NCI-H128 (cell line): ENCODE measurements at regions not wholly inside any gene's neighbourhood (a gene's known extent, or its start where the extent isn't known, plus 50 kb on each side); places are given as distances from the start of the nearest gene placed in this dataset.

Experiments
- DNase-seq: peaks from one replicate; lab custom pipeline; 2025; ENCODE audit not compliant: unreplicated experiment; lab: John Stamatoyannopoulos, UW

DNA sequence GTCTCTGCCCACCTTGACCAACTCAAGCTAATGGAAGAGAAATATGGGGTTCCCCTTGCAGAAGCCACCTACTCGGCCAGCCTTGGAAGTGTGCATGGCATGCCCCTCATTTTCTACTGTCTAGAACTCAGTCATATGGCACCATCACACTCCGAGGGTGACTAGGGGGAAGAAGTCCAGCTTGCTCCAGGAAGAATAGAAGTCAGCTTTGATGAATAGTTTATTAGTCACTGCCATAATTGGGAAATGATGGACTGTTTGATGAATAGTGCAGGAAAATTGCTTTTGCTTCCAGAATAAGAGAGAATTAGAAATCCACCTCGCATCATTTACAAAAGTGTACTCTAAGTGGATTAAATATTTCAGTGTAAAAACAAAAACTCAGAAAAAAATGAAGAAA lies 1030.6 kb downstream of the VRK1 start:
- DNase-seq: no peak

DNA sequence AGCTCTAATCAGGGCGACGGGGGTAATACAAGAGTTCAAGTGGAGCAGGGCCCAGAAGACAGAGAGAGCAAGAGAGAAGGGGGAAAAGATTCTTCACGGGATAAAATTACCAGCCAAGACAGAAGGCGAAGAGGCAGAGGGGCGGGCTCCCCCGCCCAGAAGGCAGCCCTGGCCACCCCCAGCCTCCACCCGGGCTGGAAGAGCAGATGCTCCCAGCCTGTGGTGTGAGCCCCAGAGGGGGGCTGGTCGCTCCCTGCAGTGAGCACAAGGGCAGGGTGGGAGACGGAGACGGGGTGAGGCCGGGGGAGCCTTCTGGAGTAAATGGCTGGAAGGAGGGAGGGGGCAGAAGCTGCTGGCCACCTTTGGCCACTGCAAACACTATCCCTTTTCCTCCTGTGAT lies 1035.6 kb downstream of the VRK1 start:
- no peak for DNase-seq

DNA sequence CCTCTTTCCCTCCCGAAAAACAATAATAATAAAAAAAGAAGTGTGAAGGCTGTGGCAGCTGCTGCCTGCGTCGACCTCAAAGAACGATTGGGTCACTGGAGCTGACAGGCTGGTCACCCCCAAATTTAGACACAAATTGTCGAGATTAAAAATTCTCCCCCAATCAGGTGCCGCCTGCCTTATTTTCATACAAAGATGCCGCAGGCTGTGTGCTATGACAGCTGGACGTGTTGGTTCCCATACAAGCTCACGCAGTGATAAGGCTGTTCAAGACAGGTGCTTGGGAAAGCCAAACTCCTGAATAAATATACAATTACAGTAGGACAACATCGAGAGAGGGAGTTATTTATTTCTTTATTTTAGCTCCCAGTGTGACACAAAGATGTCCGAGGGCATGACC lies 1041.8 kb downstream of the VRK1 start:
- DNase-seq: no peak

DNA sequence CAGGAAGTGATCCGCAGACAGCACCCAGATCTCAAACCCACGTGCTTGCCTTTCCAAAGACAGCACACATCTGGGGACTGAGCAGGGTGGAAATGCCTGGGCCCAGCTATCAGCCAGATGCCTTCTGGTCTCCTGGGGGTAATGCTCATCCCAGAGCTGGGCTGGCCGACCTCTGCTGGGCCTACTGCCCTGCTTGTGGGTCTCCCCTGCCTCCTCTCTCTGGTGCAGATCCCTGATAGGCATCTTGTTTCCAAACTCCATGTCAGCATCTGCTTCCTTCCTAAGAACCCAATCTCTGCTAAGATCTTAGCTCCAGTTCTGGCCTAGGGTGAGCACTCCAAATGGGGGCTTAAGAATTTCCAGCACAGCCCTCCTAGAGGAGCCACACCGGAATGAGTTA lies 1043.0 kb downstream of the VRK1 start:
- no peak for DNase-seq

DNA sequence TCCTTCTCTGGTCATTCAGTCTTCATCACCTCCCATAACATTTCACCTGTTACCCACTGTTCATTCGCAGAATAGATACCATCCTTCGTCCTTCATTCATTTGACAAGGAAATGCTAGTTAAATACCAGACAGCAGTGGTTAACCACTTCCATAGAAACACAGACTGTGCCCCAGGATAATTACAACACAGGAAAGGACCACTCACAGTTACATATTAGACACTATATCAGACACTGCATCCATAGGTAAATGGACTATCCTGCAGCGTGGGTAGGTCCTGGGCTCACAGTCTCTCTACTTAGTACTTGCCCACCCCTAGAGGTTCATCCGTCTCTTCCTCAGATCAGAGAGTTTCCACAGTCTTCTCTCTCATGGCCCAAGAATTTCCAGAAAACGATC lies 1044.6 kb downstream of the VRK1 start:
- no peak for DNase-seq

DNA sequence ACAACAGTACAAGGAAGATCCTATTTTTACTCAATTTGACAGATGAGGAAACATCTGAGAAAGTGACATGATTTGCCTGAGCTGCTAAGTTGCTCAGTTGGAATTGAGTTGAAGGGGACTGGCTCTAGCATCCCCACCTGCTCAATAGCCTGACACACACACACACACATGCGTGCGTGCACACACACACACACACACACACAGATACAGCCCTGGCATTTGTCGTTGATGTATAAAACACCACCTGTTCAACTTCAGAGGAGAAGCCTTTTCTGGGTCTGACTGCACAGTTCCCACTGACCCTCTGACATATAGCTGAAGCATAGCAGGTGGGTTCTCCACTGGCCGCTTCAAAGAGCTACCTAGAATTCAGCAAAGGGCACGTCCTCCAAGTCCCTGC lies 1045.9 kb downstream of the VRK1 start:
- no peak for DNase-seq

DNA sequence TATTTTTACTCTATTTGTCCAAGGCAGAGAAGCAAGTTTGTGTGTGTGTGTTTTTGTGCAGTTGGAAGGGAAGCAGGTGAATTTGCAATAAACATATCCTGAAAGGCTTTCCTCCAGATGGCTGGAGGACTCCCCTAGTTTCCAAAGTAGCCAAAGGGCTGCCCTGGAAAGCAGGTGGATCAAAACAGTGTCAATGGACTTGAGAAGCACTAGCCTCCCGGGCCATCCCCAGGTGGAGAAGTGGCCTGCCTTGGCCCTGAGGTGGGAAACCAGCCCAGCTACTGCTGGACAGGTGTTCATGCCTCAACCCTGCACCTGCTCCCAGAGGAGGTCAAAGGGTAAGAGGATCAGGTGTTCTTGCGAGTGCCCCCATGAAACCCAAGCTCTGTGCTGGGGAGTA lies 1046.9 kb downstream of the VRK1 start:
- no peak for DNase-seq

DNA sequence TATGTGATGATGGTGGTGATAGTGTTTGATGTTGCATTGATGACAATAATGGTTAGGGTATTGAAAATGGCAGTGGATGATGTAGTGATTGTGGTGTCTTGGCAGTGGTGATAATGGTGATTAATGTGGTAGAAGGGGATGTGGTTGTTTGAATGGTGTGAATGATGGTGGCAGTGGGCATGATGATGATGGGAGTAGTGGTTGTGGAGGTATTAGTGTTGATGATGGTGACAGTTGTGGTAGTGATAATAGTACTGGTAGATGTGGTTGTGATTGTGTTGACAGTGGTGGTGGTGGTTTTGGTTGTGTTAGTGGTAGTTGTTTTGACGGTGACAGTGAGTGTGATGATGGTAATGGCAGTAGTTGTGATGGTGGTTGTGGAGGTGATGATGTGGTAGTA lies 1049.0 kb downstream of the VRK1 start:
- DNase-seq: no peak

DNA sequence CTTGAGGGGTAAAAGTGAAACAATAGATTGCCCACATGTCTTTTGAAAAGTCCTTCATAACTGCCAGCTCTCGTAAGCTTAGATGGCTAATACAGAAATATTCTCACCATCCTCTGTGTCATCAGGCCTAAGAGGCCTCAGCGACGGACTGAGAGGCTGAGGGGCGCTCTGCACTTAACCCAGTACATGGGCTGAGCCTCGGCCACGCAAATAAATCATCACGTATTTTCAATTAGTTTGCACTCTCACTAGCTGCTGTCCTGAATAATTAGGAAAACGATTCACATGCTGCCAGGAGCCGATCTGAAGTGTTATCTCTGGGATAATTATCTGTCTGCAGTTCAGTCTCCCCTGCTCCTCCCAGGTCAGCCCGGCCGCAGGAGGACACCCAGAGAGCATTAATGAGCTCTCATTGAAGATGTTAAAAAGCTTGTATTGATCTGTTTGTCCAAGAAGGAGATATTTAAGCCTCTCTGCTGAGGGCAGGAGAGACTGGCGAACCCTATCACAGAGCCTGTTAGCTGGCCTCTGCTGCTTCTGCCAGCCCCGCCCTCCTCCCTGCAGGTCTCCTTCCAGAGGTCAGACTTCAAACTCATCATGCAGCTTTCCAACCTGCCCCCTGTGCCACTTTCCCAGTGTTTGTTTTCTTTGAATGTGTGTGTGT lies 1051.3 kb downstream of the VRK1 start:
- peak; percentile 48 for DNase-seq

DNA sequence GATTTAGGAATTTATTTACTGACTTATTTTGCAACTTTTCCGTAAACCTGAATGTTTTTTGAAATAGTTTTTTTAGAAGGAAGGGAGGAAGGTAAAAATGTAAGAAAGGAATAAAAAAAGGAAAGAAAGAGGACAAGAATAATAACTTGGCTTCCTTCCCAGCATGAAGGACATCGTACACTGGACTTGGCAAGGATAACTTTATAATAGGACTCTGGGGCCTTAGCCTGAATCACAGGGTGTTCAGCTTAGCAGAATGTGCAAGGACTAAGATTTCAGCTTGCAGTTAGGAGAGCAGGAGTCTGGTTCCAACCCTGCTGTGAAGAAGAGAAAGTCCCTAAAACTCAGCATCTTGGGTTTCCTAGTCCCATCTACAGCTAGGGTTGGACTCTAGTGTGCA lies 1053.3 kb downstream of the VRK1 start:
- DNase-seq: no peak

DNA sequence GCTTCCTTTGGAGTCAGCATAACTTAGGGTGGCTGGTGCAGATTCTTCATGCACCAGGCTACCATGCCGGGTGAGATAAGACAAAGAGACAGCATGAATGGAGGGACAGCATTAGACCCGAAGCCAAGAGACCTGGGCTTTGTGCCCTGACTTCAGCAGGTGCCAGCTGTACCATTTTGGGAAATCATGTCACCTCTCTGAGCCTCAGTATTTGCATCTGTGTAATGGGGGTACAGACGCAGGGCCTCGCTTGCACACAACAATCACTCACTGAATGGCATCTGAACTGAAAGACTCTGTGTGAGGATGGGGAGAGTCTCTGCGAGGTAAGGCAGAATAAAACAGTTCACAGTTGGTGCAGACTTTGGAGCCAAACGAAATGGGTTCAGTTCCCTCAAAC lies 1053.7 kb downstream of the VRK1 start:
- DNase-seq: no peak

DNA sequence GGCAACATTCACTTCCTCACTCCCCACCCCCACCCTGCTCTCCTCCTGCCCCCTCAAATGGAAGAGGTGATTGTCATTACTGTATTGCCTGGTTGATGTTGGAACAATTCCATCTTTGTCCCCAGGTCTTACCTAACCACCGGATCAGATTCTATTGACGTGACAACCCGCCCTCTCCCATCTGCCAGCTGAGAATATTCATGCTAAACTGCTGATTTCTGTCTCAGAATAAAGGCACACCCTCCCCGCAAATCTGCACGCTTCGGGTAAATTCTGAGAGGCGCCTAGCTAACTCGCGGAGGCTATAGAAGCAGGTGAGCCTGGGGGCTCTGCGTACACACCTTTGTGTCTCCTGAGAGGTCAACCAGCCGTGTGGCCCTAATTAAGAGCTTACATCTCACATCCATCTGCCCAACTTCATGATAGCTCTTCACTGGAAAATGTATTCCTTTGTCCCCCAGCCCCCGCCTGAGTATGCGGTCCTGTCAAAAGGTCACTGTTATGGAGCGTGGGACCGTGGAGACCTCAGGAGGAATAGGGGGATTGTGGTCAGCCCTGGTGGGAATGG lies 1054.3 kb downstream of the VRK1 start:
- peak; percentile 53 for DNase-seq

DNA sequence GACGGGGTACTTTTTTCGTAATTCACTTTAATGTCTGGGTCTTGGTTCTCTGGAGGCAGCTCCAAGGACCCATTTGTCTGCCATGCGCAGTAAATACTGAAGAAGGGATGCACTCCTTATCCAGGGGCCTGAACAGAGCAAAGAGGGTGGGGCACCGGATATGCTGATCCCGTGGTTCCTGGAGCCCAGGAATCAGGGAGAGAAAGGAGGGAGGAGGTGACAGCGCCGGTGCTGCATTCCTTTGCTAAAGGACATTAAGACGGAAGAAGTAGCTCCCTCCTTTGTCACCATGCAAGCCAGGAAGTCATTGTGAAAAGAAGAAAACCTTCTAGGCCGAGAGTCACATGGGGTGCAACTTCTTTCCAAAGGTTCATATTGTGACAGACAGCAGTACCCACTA lies 1057.7 kb downstream of the VRK1 start:
- no peak for DNase-seq

DNA sequence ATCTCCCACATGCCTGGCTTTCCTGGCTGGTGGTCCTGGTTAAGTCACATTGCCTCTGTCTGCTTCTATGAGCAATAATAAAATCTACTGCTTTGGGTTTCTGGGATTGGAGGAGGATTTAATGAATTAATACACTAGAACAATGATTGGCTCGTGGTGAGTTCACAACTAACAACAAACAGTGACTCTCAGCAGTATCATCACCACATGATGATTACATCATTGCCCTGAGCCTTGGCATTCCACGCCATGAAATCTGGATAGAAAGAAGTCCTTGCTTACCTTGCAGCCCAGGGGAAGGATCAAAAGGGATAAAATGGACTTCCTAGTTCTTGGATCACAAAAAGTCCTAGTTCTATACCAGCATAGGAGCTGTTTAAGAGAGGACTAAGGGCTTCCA lies 1069.0 kb downstream of the VRK1 start:
- DNase-seq: no peak

DNA sequence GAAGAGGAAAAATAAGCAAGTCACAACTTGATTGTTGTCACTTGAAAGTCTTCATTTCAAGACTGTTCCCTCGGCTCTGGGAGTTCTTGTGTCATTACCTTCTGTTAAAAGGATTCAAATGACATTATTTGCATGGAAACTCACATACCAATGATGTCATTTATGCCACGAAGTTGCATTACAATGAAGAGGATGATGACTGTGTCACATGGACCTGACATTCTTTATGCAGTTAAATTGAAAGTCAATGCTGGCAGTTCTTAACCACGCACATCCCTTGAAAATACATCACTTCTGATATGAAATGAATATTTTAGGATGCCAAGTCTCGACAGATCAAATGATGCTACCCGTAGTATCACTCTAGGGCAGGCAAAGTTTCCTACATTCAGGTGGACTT lies 1069.5 kb downstream of the VRK1 start:
- DNase-seq: no peak

DNA sequence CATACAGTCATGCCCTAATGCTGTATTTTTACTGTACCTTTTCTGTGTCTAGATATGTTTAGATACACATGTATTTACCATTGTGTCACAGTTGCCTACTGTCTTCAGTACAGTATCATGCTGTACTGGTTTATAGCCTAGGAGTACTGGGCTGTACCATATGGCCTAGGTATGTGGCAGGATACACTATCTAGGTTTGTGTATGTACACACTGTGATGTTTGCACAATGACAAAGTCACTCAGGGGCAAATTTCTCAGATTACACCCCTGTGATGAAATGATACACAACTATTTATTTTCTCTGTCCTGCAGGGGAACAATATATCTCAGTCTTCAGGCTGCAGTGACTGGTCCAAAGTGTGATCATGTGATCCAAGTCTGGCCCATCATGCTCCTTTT lies 1076.1 kb downstream of the VRK1 start:
- DNase-seq: no peak

DNA sequence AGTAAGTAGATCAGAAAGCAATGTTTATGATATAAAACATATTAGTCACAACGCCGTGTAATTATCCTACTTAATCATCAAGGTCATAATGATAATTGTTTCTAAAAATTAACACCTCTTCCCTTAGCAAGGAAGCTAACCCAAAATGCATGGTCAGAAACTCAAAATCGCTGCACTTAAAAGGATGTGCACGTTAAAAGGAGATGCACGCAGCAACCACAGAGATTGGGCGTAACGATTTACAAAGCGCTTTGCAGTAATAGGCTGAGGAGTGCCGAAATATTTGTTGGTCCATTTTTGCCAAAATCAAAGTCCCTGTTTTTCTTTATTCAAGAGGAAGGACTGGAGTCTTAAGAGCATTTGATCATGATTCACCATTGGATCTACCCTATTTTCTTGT lies 1077.2 kb downstream of the VRK1 start:
- DNase-seq: no peak

DNA sequence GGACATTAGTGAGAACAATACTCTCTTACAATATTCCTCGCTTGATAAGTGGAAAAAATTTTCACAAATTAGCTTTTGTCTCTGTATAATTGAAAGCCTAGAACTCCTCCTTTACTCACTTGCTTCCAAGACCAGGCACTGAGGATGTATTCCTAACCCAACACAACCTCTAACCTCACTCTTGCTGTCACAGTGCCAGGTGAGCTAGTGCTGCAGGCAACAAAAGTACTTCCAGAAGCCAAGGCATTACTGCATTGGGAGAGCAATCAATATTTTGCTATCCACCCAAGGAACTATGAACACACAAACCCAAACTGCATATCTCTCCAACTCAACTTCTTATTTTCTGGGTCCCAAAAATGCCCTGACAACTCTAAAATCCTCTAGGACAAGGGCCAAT lies 1081.0 kb downstream of the VRK1 start:
- DNase-seq: no peak

DNA sequence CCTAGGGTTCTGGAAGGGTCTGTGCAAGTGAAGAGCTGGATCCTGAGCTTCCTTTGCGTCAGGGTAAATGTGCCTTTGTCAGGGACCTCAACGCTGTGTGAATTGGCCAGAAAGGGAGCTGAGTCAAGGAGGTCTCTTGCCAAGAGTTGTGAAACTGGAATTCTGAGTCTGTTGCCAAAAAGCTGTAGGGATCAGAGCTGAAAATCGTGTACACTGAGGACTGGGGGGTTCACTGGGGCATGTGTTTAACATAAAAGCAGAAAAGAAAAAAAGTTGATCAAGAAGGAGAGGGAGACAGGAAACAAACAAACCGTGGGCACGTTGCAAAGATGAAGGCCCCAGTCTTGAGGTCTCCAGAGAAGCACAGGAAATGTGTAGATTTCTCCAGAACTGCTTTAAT lies 1081.5 kb downstream of the VRK1 start:
- no peak for DNase-seq

DNA sequence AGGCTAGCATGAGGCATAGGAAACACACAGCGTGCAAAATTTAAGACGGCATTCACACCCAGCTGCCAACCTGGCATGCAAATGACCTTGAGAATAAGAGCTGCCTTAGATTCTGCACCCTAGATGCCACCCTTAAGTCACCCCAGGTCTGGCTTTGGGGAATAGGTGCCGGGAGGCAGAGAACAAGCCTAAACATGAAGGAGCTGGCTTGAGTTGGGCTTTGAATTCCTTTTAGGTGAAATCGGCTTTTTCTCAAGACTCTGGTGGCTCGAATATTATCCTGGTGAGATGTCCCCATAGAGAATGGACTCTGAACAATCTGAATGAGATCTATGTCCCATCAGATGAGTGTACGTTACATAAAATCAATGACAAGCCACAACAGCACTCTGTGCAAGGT lies 1090.5 kb downstream of the VRK1 start:
- DNase-seq: no peak

DNA sequence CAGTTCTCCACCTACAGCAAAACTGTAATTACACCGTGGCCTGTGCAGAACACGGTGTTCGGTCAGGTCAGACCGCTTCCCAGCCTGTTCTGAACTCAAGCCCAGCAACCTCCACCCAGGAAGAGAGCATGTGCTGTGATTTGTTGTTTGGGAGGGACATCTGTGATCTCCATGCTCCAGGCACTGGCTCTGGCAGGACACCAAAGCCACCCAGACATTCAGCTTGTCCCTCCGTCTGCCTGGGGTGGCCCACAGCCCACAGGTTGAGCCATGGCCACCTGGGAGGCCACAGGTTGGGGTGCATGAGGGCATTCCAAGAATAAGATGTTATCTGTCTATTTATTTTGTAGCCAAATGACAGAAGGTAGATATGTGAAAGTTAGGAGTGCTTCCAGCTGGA lies 1091.1 kb downstream of the VRK1 start:
- no peak for DNase-seq

DNA sequence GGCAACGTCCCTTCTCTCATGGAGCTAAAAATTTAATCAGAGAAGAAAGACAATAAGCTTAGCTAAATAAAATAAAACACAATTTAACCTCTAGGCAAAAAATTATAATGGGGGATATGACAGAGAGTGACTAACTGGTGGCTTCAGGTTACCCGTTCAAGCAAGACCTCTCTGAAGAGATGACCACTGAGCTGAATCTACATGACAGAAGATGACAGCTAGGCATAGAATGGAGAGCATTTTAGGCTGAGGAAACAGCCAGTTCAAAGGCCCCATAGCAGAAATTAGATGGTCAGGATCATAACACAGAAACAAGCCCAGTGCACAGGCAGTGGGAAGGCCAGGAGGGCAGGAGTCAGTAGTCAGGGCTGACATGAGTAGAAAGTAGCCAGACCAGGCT lies 1094.3 kb downstream of the VRK1 start:
- DNase-seq: no peak

DNA sequence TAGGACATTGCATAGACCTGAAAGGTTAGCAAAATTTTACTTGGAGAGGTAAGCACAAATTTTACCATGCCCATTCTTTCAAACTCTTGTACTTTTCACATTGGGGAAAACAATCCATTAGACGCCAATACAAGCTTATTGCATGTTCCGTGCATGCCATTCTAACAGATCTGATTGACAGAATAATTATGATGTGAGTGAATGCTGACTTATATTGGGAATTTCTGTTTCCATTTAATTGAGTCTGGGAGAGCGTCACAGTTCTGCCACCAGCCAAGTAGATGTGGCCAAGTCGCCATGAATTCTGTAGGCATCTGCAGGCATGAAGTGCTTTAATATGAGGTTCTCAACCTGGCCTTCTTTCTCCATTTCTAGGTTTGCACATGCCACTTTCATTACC lies 1097.4 kb downstream of the VRK1 start:
- DNase-seq: no peak
